ENCODE measurements at regions not wholly inside any gene's neighbourhood (a gene's known extent, or its start where the extent isn't known, plus 50 kb on each side); places are given as distances from the start of the nearest gene placed in this dataset.

- peaks cover 8 to 32% of the 10 kb centered on the region in 2 experiments; a peak in 3 of 4 replicates for H3K4me1 ChIP-seq (ENCODE audit: control insufficient read depth in 1 of 2, insufficient read depth in 2 of 2, low read length in 2 of 2)
- ATAC-seq (no peak), DNase-seq (ENCODE audit: low read depth, low spot score) (no peak)
- CTCF ChIA-PET: no interaction called here
- BruUV-seq (replicated peaks): no TSS peak
- no peak overlapping the region for H3K9ac ChIP-seq (ENCODE audit: low read length)
- H3K36me3 ChIP-seq (ENCODE audit: control insufficient read depth in 1 of 2, insufficient read depth in 2 of 2, low read length in 2 of 2): no peaks in the 10 kb centered on the region
- no peak overlapping the region for H2AFZ ChIP-seq (ENCODE audit: low read depth, low read length, poor library complexity, severe bottlenecking)
- POLR2A ChIA-PET: no interaction called here
- no peak for TF ChIP-seq TCF7L2 (IDR thresholded peaks at IDR 0.05; ENCODE audit: borderline replicate concordance, extremely low read depth, insufficient read depth, insufficient read length)
- no peaks in the 10 kb centered on the region for H3K9me2 ChIP-seq (ENCODE audit: insufficient read depth)
- no peak overlapping the region for H3K27ac ChIP-seq (ENCODE audit: low read depth, low read length)
- H3K27me3 ChIP-seq (ENCODE audit: insufficient read depth, low read length): peaks cover under 1% of the 10 kb centered on the region; the same call in 1 of the 2 replicates
- H3K4me3 ChIP-seq (replicated peaks in 1 of 2; ENCODE audit: low read depth in 1 of 2, low read length in 2 of 2): no peak overlapping the region
- intact Hi-C loops (cut with micrococcal nuclease): no loop called here
- no peaks in the 10 kb centered on the region for H3K9me3 ChIP-seq (ENCODE audit: control insufficient read depth in 1 of 2, insufficient read depth in 1 of 2, low read depth in 1 of 2, low read length in 2 of 2)
- H4K20me1 ChIP-seq (ENCODE audit: insufficient read depth): no peaks in the 10 kb centered on the region
- no peaks in the 10 kb centered on the region for H3K79me2 ChIP-seq (ENCODE audit: insufficient read depth, low read length)
- RAD21 ChIA-PET (ENCODE audit: low non-redundant PET in 1 of 2, low total read pairs in 2 of 2, uncharacterized antibody in 2 of 2, unreplicated experiment in 2 of 2): interaction anchor here in 1 of 2 experiments (0.6 kb wide), 1 partner anchor 47 kb away, joined by 3 read pairs; no protein-coding TSS in a partner anchor
- no peak overlapping the region for H3K4me2 ChIP-seq (ENCODE audit: low read length)
These were observed 121.0 kb upstream of the PRR20G start for GRCh38 chr3:127408684-127409420.

- intact Hi-C loops (cut with micrococcal nuclease): no loop called here
- ChIA-PET CTCF (no interaction called here), POLR2A (no interaction called here), RAD21 (ENCODE audit: low non-redundant PET in 1 of 2, low total read pairs in 2 of 2, uncharacterized antibody in 2 of 2, unreplicated experiment in 2 of 2) (interaction anchor here in 1 of 2 experiments (0.6 kb wide), 1 partner anchor 48 kb away, joined by 3 read pairs; no protein-coding TSS in a partner anchor)
- Histone ChIP-seq H3K36me3 (ENCODE audit: control insufficient read depth in 1 of 2, insufficient read depth in 2 of 2, low read length in 2 of 2) (no peaks in the 10 kb centered on the region), H2AFZ (ENCODE audit: low read depth, low read length, poor library complexity, severe bottlenecking) (no peak overlapping the region), H3K9me2 (ENCODE audit: insufficient read depth) (no peaks in the 10 kb centered on the region), H3K4me2 (ENCODE audit: low read length) (no peak overlapping the region), H3K4me1 (ENCODE audit: control insufficient read depth in 1 of 2, insufficient read depth in 2 of 2, low read length in 2 of 2) (peaks cover 12 to 39% of the 10 kb centered on the region in 2 experiments), H3K9me3 (ENCODE audit: control insufficient read depth in 1 of 2, insufficient read depth in 1 of 2, low read depth in 1 of 2, low read length in 2 of 2) (no peaks in the 10 kb centered on the region), H3K4me3 (replicated peaks in 1 of 2; ENCODE audit: low read depth in 1 of 2, low read length in 2 of 2) (no peak overlapping the region), H3K79me2 (ENCODE audit: insufficient read depth, low read length) (no peaks in the 10 kb centered on the region), H3K27me3 (ENCODE audit: insufficient read depth, low read length) (no peaks in the 10 kb centered on the region), H3K9ac (ENCODE audit: low read length) (no peak overlapping the region), H3K27ac (ENCODE audit: low read depth, low read length) (no peak overlapping the region), H4K20me1 (ENCODE audit: insufficient read depth) (no peaks in the 10 kb centered on the region)
- TF ChIP-seq RAD21 (IDR thresholded peaks at IDR 0.05; ENCODE audit: low read depth): no peak
- no peak for TF ChIP-seq FOSL1 (IDR thresholded peaks at IDR 0.05; ENCODE audit: low read depth)
- no peak for TF ChIP-seq ATF3 (IDR thresholded peaks at IDR 0.05)
- TF ChIP-seq CTCF (IDR thresholded peaks at IDR 0.05 in 2 of 3, conservative IDR thresholded peaks at IDR 0.05 in 1 of 3; ENCODE audit: borderline replicate concordance in 1 of 3, insufficient read depth in 1 of 3, low read depth in 2 of 3, low read length in 2 of 3): no peak
- TF ChIP-seq JUND (IDR thresholded peaks at IDR 0.05): no peak
- no peak for TF ChIP-seq CEBPB (IDR thresholded peaks at IDR 0.05; ENCODE audit: low read depth)
- no peak for TF ChIP-seq POLR2A (IDR thresholded peaks at IDR 0.05; ENCODE audit: borderline replicate concordance, extremely low read depth, insufficient read depth, insufficient read length)
- no peak for TF ChIP-seq POLR2AphosphoS5 (IDR thresholded peaks at IDR 0.05; ENCODE audit: low read depth, low read length)
- no peak for TF ChIP-seq EZH2 (IDR thresholded peaks at IDR 0.05)
- TF ChIP-seq ZFX (IDR thresholded peaks at IDR 0.05): no peak
- TF ChIP-seq YY1 (IDR thresholded peaks at IDR 0.05; ENCODE audit: extremely low read depth, insufficient replicate concordance, low read depth, low read length): no peak
- no peak for TF ChIP-seq ZBTB33 (IDR thresholded peaks at IDR 0.05; ENCODE audit: extremely low read depth, insufficient replicate concordance, low read length)
- TF ChIP-seq CBX3 (IDR thresholded peaks at IDR 0.05; ENCODE audit: low read depth): no peak
- no peak for TF ChIP-seq MAX (IDR thresholded peaks at IDR 0.05)
- DNase-seq (ENCODE audit: low read depth, low spot score): no peak
- no TSS peak for BruUV-seq (replicated peaks)
- ATAC-seq: no peak
These were observed 120.3 kb upstream of the PRR20G start for GRCh38 chr3:127408022-127408683.

Measured in HCT116 (cell line).